ENCODE measurements at regions not wholly inside any gene's neighbourhood (a gene's known extent, or its start where the extent isn't known, plus 50 kb on each side); places are given as distances from the start of the nearest gene placed in this dataset.
"Not testable (repeated sequence)": the region's sequence is repeated elsewhere in the genome, so short reads cannot be mapped to it uniquely, and the experiment has no call there.

DNA sequence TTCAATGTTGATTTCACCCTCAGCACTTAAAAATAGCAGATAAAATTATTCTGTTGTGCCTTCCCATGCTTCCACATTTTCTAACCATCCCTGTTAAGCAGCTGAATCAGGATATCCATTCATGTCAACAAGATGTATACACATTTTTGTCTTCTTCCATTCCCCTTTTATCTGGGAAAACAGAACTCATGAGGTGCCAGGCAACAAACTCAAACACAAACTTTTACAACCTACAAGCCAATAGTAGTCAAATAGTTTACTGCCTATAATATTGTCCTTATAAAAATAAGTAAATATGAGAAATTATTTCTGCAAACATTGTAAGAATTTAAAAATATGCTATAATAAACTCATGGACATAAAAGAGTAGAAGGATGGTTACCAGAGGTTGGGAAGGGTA is 1569.8 kb downstream of the REEP3 start:
- no peak for FAIRE-seq

GRCh38 chr10:65100146-65100545 is 1578.9 kb downstream of the REEP3 start:
- FAIRE-seq = no peak

- not testable (repeated sequence) for FAIRE-seq
Measured at GRCh38 chr10:65100881-65101280, 1579.7 kb downstream of the REEP3 start.

DNA sequence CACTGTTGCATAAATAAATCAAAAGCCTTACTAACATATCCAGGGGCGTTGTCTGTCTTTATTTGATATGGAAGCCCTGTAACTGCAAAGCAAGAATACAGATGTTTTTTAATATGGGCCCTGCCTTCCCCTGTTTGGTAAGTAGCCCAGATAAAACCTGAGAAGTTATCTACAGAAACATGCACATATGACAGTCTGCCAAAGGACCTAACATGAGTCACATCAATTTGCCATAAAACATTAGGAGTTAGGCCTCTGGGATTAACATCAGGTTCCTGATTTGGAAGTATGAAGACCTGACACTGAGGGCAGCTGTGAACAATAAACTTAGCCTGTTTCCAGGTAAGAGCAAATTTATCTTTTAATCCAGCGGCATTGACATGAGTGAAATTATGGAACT is 1588.8 kb downstream of the REEP3 start:
- no peak for FAIRE-seq

DNA sequence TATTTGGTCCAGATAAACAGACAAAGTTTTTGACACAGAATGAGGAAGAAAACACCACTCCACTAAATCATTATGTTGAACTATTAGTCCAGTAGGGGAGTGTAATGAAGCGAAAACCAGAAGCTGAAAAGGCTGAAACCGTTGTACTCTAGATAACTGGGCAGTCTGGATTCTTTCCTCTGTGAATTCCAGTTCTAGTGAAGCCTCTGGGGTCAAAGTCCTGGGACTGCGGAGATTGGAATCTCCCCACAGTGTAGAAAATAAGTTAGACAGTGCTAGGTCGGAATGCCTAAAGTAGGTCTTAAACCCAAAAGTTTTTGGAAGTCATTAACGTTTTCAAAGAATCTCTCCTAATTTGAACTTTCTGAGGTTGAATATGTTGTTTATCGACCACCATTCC is 1589.9 kb downstream of the REEP3 start:
- not testable (repeated sequence) for FAIRE-seq

- FAIRE-seq = no peak
Measured at GRCh38 chr10:65112573-65112972, 1591.4 kb downstream of the REEP3 start.

GRCh38 chr10:65123120-65123519 is 1601.9 kb downstream of the REEP3 start:
- FAIRE-seq = no peak

- no peak for FAIRE-seq
Measured at GRCh38 chr10:65125212-65125611, 1604.0 kb downstream of the REEP3 start.

GRCh38 chr10:65126288-65126687 is 1605.1 kb downstream of the REEP3 start:
- FAIRE-seq = peak; percentile 53

- no peak for FAIRE-seq
Measured at GRCh38 chr10:65128277-65128676, 1607.1 kb downstream of the REEP3 start.

DNA sequence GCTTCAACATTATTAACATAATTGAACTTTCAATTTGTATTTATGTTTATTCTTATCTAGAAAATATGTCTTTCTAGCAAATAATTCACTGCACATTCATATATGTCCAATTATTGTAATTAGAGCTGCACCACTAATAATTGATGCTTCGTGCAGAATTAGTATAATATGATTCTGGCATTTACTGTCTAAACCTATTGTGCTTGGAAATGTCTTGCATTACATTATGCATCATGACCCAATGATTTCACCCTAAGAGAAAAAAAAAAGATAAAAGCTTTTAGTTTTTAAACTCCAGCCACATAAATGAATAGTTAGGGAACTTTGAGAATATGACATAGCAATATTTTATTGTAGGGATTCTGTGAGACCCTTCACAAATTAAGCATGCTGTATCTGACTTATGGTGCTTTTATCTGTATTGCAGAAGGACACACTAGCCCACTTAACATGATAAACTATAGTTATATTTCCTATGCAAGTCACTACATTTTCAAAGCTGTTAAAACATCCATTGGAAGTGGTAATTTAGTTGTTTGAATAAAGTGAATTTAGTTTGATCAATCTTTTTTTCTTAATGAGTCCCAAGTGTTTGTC is 1609.1 kb downstream of the REEP3 start:
- FAIRE-seq = no peak

DNA sequence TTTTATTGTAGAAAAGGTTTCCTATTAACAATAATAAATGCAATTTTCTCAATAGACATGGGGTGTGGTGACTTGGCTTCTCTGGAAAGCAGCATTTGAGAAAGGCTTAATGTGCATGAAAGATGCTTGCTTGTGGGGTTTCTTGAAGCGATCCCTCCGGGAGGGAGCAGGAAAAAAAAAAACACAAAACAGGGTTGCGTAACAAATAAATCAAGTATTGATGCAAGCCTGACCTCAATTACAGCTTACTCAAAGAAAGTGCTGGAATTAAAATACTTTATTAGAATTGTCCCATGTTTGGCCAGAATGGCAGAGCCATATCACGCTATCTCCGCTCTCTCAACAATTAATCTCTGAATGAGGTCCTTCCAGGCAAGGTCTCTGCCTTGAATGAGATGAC is 1612.5 kb downstream of the REEP3 start:
- no peak for FAIRE-seq

GRCh38 chr10:65135508-65135907 is 1614.3 kb downstream of the REEP3 start:
- FAIRE-seq = no peak

- FAIRE-seq = no peak
Measured at GRCh38 chr10:65142641-65143435, 1621.6 kb downstream of the REEP3 start.

GRCh38 chr10:65143723-65144122 is 1622.5 kb downstream of the REEP3 start:
- FAIRE-seq = no peak

DNA sequence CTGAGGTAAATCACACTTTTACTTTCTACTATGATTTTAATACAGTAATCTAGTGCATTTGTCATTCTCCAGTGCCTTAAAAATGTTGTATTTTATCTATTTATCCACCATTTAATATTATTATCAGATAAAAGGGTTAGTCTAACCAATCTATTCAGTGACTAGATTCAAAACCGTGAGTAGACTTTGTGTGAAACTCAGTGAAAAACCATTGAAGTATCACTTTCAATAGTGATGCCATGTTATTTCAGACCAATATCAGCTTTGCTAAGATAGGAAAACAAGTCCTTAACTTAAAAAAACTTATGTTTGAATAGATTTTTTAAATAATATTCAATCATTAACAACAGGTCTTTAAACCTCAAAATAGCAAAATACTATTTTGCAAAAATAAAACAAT is 1628.7 kb downstream of the REEP3 start:
- FAIRE-seq = peak; percentile 61

GRCh38 chr10:65166272-65166671 is 1645.1 kb downstream of the REEP3 start:
- no peak for FAIRE-seq

- no peak for FAIRE-seq
Measured at GRCh38 chr10:65172249-65172648, 1651.0 kb downstream of the REEP3 start.

DNA sequence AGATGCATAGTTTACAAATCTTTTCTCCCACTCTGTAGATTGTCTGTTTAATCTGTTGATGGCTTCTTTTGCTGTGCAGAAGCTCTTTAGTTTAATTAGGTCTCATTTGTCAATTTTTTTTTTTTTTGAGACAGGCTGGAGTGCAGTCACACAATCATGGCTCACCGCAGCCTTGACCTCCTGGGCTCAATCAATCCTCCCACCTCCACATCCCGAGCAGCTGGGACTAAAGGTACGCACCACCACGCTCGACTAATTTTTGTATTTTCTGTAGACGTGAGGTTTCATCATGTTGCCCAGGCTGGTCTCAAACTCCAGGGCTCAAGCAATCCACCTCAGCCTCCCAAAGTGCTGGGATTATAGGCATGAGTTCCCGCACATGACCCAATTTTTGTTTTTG is 1655.8 kb downstream of the REEP3 start:
- no peak for FAIRE-seq

- no peak for FAIRE-seq
Measured at GRCh38 chr10:65183236-65183635, 1662.0 kb downstream of the REEP3 start.

DNA sequence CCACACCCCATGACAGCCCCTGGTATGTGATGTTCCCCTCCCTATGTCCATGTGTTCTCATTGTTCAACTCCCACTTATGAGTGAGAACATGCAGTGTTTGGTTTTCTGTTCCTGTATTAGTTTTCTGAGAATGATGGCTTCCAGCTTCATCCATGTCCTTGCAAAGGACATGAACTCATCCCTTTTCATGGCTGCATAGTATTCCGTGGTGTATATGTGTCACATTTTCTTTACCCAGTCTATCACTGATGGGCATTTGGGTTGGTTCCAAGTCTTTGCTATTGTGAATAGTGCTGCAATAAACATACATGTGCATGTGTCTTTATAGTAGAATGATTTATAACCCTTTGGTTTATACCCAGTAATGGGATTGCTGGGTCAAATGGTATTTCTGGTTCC is 1665.5 kb downstream of the REEP3 start:
- not testable (repeated sequence) for FAIRE-seq

- no peak for FAIRE-seq
Measured at GRCh38 chr10:65194126-65194525, 1672.9 kb downstream of the REEP3 start.

DNA sequence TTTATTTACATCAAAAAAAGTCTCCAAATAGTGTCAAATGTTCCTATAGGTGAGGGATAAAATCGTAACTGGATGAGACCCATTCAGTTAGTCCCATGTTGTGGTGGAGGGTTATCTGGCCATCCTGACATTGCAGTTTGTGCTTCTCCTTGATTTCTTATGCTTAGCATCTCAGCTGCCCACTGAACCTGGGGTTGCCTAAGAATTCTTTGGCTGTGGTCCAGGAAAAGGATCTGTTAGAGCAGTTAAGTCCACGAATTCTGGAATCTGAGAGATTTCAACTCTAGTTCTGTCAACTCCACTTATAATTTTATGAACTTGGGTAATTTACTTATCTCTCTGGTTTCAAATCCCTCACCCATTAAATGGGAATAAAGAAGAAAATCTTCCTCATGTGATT is 1673.4 kb downstream of the REEP3 start:
- FAIRE-seq = no peak

DNA sequence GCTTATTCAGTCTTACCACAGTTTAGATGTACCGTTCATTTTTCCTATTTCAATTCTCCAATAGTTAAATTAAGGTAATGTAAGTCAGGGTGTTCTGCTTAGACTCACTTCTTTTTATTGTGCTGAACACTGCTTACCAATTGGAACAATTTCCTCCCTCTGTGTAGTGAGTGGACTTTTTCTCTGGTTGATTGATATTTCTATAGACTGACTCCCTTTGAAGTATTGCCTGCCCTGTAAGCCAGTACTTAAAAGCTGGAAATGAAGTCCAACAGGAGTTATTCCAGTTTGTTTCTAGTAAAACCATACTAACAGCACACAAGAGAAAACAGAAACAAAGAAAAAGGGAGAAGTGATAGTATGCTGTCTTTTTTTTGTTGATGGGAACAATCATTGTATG is 1674.9 kb downstream of the REEP3 start:
- FAIRE-seq = no peak

DNA sequence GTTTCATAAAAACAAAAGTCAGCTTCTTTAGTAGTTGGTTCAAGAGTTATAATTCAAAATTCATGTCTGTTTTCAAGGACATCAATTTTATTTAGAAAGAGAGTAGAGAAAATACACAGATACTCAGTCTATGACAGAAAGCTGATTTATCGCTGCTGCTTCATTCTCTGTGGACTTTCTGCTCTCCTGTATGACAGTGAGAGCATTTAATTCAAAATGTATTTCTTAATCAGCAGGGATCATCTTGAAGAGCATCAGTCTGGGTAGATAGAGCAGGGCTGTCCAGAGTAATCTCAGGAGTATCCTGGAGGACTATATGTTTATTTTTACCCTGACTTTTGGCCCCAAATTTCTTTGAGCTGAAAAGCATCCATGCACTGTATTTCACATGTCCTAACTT is 1676.7 kb downstream of the REEP3 start:
- no peak for FAIRE-seq

All from islet of Langerhans (tissue), 1 donor.